Lung (tissue), 11 donors: ENCODE measurements at regions not wholly inside any gene's neighbourhood (a gene's known extent, or its start where the extent isn't known, plus 50 kb on each side); places are given as distances from the start of the nearest gene placed in this dataset.

Experiments
- ATAC-seq: fragments of 200-7000 bp; cut with Tn5 transposase; one replicate; pipeline ENCODE4 v1.9.1; 2020; ENCODE audit warnings: moderate number of reproducible peaks; ENCODE audit not compliant: insufficient read depth, low FRiP score
- DNase-seq, 3 donors: peaks; one replicate each; pipeline ENCODE4 v3.0.0-alpha.2; 2013 to 2017
- H3K27ac ChIP-seq, 2 donors: one replicate each; pipeline ENCODE4 v1.5.1; 2013; ENCODE audit warnings: mild to moderate bottlenecking in 2 of 2, moderate library complexity in 2 of 2, control low read depth in 1 of 2, inconsistent platforms in 1 of 2, low read depth in 1 of 2, low read length in 1 of 2
- H3K27me3 ChIP-seq, 3 donors: one replicate each; pipeline ENCODE4 v1.5.1; 2013; ENCODE audit warnings: low read length in 2 of 3; ENCODE audit not compliant: control insufficient read depth in 3 of 3, insufficient read depth in 3 of 3
- H3K36me3 ChIP-seq, 4 donors: one replicate each; pipeline ENCODE4 v1.5.1; 2013; ENCODE audit warnings: low read length in 4 of 4, mild to moderate bottlenecking in 1 of 4, moderate library complexity in 1 of 4; ENCODE audit not compliant: control insufficient read depth in 4 of 4, insufficient read depth in 4 of 4
- H3K4me1 ChIP-seq, 5 donors: one replicate each; pipeline ENCODE4 v1.5.1; 2013; ENCODE audit warnings: low read length in 5 of 5, mild to moderate bottlenecking in 2 of 5, moderate library complexity in 1 of 5; ENCODE audit not compliant: control insufficient read depth in 5 of 5, insufficient read depth in 5 of 5
- H3K4me3 ChIP-seq: one replicate; pipeline ENCODE4 v1.5.1; 2013; ENCODE audit warnings: mild to moderate bottlenecking, control low read depth, moderate library complexity
- H3K9ac ChIP-seq, 2 donors: one replicate each; pipeline ENCODE4 v1.5.1; 2013; ENCODE audit warnings: low read length in 2 of 2, control low read depth in 1 of 2; ENCODE audit not compliant: insufficient read depth in 1 of 2
- H3K9me3 ChIP-seq, 4 donors: one replicate each; pipeline ENCODE4 v1.5.1; 2013; ENCODE audit warnings: low read length in 3 of 4, mild to moderate bottlenecking in 1 of 4, moderate library complexity in 1 of 4; ENCODE audit not compliant: control insufficient read depth in 4 of 4, insufficient read depth in 3 of 4
- CTCF ChIP-seq: IDR thresholded peaks from 2 replicates; pipeline ENCODE4 v1.5.1; 2012; ENCODE audit warnings: mild to moderate bottlenecking; ENCODE audit errors: control extremely low read depth, extremely low read depth
- WGBS, 2 donors: extraction: QIAGEN DNeasy Blood & Tissue Kit; methylation state at CpG; one replicate each; pipeline ENCODE4 v1.1.7; 2013; 5-methylcytosine and 5-hydroxymethylcytosine counted together
- donor health status: control.
- donor health status: control.
- donor health status: Bipolar disorder and iron deficiency.
- donor health status: healthy.
- donor health status: DM: yes; HTN: yes; CAD: no.

GRCh38 chr9:21695443-21695842, 107.0 kb upstream of the MTAP start:
- Histone ChIP-seq H3K4me1 (no peaks in the 10 kb centered on the region), H3K9ac (no peak overlapping the region), H3K36me3 (no peaks in the 10 kb centered on the region), H3K4me3 (no peak overlapping the region), H3K27me3 (peaks cover 0 to 9% (median 0%) of the 10 kb centered on the region in 3 donors), H3K27ac (no peak overlapping the region), H3K9me3 (peaks cover 0 to 13% (median 0%) of the 10 kb centered on the region in 4 donors)
- DNase-seq (no peak), ATAC-seq (no peak)
- no peak for TF ChIP-seq CTCF
- WGBS, 2 donors, result 94 to 96% methylated on average over 14 of the region's 14 CpGs

GRCh38 chr9:21695874-21696341, 106.5 kb upstream of the MTAP start:
- ATAC-seq, result no peak
- peaks cover 0 to 9% (median 0%) of the 10 kb centered on the region in 3 donors for H3K27me3 ChIP-seq
- no peak overlapping the region for H3K9ac ChIP-seq
- no peaks in the 10 kb centered on the region for H3K36me3 ChIP-seq
- H3K4me3 ChIP-seq, result no peak overlapping the region
- WGBS, 2 donors, result 93 to 96% methylated on average over 25 of the region's 25 CpGs
- no peak for DNase-seq
- H3K9me3 ChIP-seq, result peaks cover 0 to 13% (median 0%) of the 10 kb centered on the region in 4 donors
- H3K4me1 ChIP-seq, result no peaks in the 10 kb centered on the region
- TF ChIP-seq CTCF, result no peak
- no peak overlapping the region for H3K27ac ChIP-seq

GRCh38 chr9:21696411-21696871, 106.0 kb upstream of the MTAP start:
- no peak for TF ChIP-seq CTCF
- Histone ChIP-seq H3K4me3 (no peak overlapping the region), H3K27me3 (peaks cover 0 to 9% (median 0%) of the 10 kb centered on the region in 3 donors), H3K4me1 (no peaks in the 10 kb centered on the region), H3K36me3 (no peaks in the 10 kb centered on the region), H3K27ac (no peak overlapping the region), H3K9me3 (peaks cover 0 to 13% (median 0%) of the 10 kb centered on the region in 4 donors), H3K9ac (no peak overlapping the region)
- ATAC-seq (no peak), DNase-seq (no peak)
- WGBS, 2 donors, result 55 to 63% methylated on average over 28 of the region's 28 CpGs

- ATAC-seq (no peak), DNase-seq (no peak)
- Histone ChIP-seq H3K27ac (no peak overlapping the region), H3K4me3 (no peak overlapping the region), H3K27me3 (peaks cover 2 to 48% (median 3%) of the 10 kb centered on the region in 3 donors), H3K4me1 (no peaks in the 10 kb centered on the region), H3K36me3 (no peaks in the 10 kb centered on the region), H3K9me3 (no peaks in the 10 kb centered on the region), H3K9ac (no peak overlapping the region)
- no peak for TF ChIP-seq CTCF
- WGBS, 2 donors, result 76 to 86% methylated on average over 4 of the region's 4 CpGs
Measured at GRCh38 chr9:21708260-21708711, 94.2 kb upstream of the MTAP start.
